Activated T-helper 2 cell treated with anti-CD3 and anti-CD28 coated beads, Interferon-gamma antibody, Interleukin-2, Interleukin-4, amounts not matched to agents 10 μg/mL and 5 μg/mL and 100 μg/mL, durations not matched to agents 14 hours and 24 hours and 36 hours (primary cell): ENCODE measurements at regions not wholly inside any gene's neighbourhood (a gene's known extent, or its start where the extent isn't known, plus 50 kb on each side); places are given as distances from the start of the nearest gene placed in this dataset.
A peak's percentile ranks its signal among the peaks of the same experiment; 100 is the strongest.
"Not testable (repeated sequence)": the region's sequence is repeated elsewhere in the genome, so short reads cannot be mapped to it uniquely, and the experiment has no call there.

Experiments used
- DNase-seq: peaks from one replicate; pipeline ENCODE4 v3.0.0; 2021; ENCODE audit warnings: low spot score
- H3K27ac Mint-ChIP-seq: one replicate; pipeline ENCODE4 v1.8.0; 2021; ENCODE audit warnings: mixed read lengths
- H3K27me3 Mint-ChIP-seq: one replicate; pipeline ENCODE4 v1.8.0; 2021; ENCODE audit warnings: low read depth, mixed read lengths
- H3K36me3 Mint-ChIP-seq: one replicate; pipeline ENCODE4 v1.8.0; 2021; ENCODE audit warnings: low read depth, mixed read lengths
- H3K4me1 Mint-ChIP-seq: one replicate; pipeline ENCODE4 v1.8.0; 2021; ENCODE audit warnings: low read depth, mixed read lengths
- H3K4me3 Mint-ChIP-seq: one replicate; pipeline ENCODE4 v1.8.0; 2021; ENCODE audit warnings: low read depth, mild to moderate bottlenecking, moderate library complexity, mixed read lengths
- H3K9me3 Mint-ChIP-seq: one replicate; pipeline ENCODE4 v1.8.0; 2021; ENCODE audit warnings: mixed read lengths
- intact Hi-C: fragments of 100-400 bp; cut with micrococcal nuclease; formaldehyde crosslinking; loops from one replicate; pipeline ENCODE4 v1.15.1; 2023

GRCh38 chr9:86585422-86586143 is 231.4 kb upstream of the TUT7 start:
- intact Hi-C loops, result no loop called here
- H3K4me3 Mint-ChIP-seq, result peak overlapping the region; percentile 47
- no peaks in the 10 kb centered on the region for H3K9me3 Mint-ChIP-seq
- no peaks in the 10 kb centered on the region for H3K4me1 Mint-ChIP-seq
- H3K36me3 Mint-ChIP-seq, result no peaks in the 10 kb centered on the region
- no peak overlapping the region for H3K27ac Mint-ChIP-seq
- DNase-seq, result no peak
- no peaks in the 10 kb centered on the region for H3K27me3 Mint-ChIP-seq

GRCh38 chr9:86580688-86581087 is 226.5 kb upstream of the TUT7 start:
- no peak overlapping the region for H3K27ac Mint-ChIP-seq
- no peaks in the 10 kb centered on the region for H3K27me3 Mint-ChIP-seq

GRCh38 chr9:86578722-86579121 is 224.5 kb upstream of the TUT7 start:
- intact Hi-C loops, result no loop called here

More at GRCh38 chr9:86580688-86581087, 226.5 kb upstream of the TUT7 start:
- no peak for DNase-seq
- Mint-ChIP-seq H3K36me3 (no peaks in the 10 kb centered on the region), H3K9me3 (no peaks in the 10 kb centered on the region), H3K4me3 (no peak overlapping the region), H3K4me1 (no peaks in the 10 kb centered on the region)
- intact Hi-C loops, result no loop called here

GRCh38 chr9:86577420-86578333 is 223.5 kb upstream of the TUT7 start:
- Mint-ChIP-seq H3K4me3 (no peak overlapping the region), H3K27ac (no peak overlapping the region), H3K4me1 (no peaks in the 10 kb centered on the region), H3K27me3 (no peaks in the 10 kb centered on the region), H3K36me3 (no peaks in the 10 kb centered on the region), H3K9me3 (no peaks in the 10 kb centered on the region)
- intact Hi-C loops, result no loop called here
- DNase-seq, result no peak

More at GRCh38 chr9:86578722-86579121, 224.5 kb upstream of the TUT7 start:
- no peak overlapping the region for H3K27ac Mint-ChIP-seq
- no peaks in the 10 kb centered on the region for H3K36me3 Mint-ChIP-seq
- DNase-seq, result no peak
- no peaks in the 10 kb centered on the region for H3K4me1 Mint-ChIP-seq
- H3K4me3 Mint-ChIP-seq, result no peak overlapping the region
- no peaks in the 10 kb centered on the region for H3K27me3 Mint-ChIP-seq
- no peaks in the 10 kb centered on the region for H3K9me3 Mint-ChIP-seq

- no peaks in the 10 kb centered on the region for H3K4me1 Mint-ChIP-seq
Measured at GRCh38 chr9:86575825-86576525, 221.8 kb upstream of the TUT7 start.

GRCh38 chr9:86575137-86575536 is 220.9 kb upstream of the TUT7 start:
- intact Hi-C loops, result no loop called here
- no peak overlapping the region for H3K27ac Mint-ChIP-seq
- H3K4me3 Mint-ChIP-seq, result no peak overlapping the region

More at GRCh38 chr9:86575825-86576525, 221.8 kb upstream of the TUT7 start:
- H3K9me3 Mint-ChIP-seq, result no peaks in the 10 kb centered on the region
- no peak overlapping the region for H3K4me3 Mint-ChIP-seq
- no peaks in the 10 kb centered on the region for H3K36me3 Mint-ChIP-seq
- no peaks in the 10 kb centered on the region for H3K27me3 Mint-ChIP-seq
- DNase-seq, result no peak
- H3K27ac Mint-ChIP-seq, result no peak overlapping the region
- intact Hi-C loops, result no loop called here

GRCh38 chr9:86573886-86574285 is 219.7 kb upstream of the TUT7 start:
- H3K27ac Mint-ChIP-seq, result no peak overlapping the region
- no peaks in the 10 kb centered on the region for H3K4me1 Mint-ChIP-seq
- intact Hi-C loops, result no loop called here
- H3K4me3 Mint-ChIP-seq, result no peak overlapping the region
- no peaks in the 10 kb centered on the region for H3K36me3 Mint-ChIP-seq
- no peaks in the 10 kb centered on the region for H3K9me3 Mint-ChIP-seq
- DNase-seq, result no peak
- H3K27me3 Mint-ChIP-seq, result no peaks in the 10 kb centered on the region

More at GRCh38 chr9:86575137-86575536, 220.9 kb upstream of the TUT7 start:
- Mint-ChIP-seq H3K9me3 (no peaks in the 10 kb centered on the region), H3K27me3 (no peaks in the 10 kb centered on the region), H3K4me1 (no peaks in the 10 kb centered on the region), H3K36me3 (no peaks in the 10 kb centered on the region)
- no peak for DNase-seq

- no peak for DNase-seq
- no peak overlapping the region for H3K4me3 Mint-ChIP-seq
- H3K27ac Mint-ChIP-seq, result no peak overlapping the region
- H3K9me3 Mint-ChIP-seq, result no peaks in the 10 kb centered on the region
- no peaks in the 10 kb centered on the region for H3K4me1 Mint-ChIP-seq
- no peaks in the 10 kb centered on the region for H3K27me3 Mint-ChIP-seq
- H3K36me3 Mint-ChIP-seq, result no peaks in the 10 kb centered on the region
- intact Hi-C loops, result no loop called here
Measured at GRCh38 chr9:86572904-86573303, 218.7 kb upstream of the TUT7 start.

- H3K27ac Mint-ChIP-seq, H3K27me3 Mint-ChIP-seq, intact Hi-C loops, H3K36me3 Mint-ChIP-seq, DNase-seq, H3K4me1 Mint-ChIP-seq, H3K4me3 Mint-ChIP-seq, H3K9me3 Mint-ChIP-seq: not testable (repeated sequence)
Measured at GRCh38 chr9:86565603-86566002, 211.4 kb upstream of the TUT7 start.

- Mint-ChIP-seq H3K9me3 (peaks cover 4% of the 10 kb centered on the region), H3K27ac (no peak overlapping the region)
- intact Hi-C loops, result no loop called here
Measured at GRCh38 chr9:86563936-86564335, 209.7 kb upstream of the TUT7 start.

GRCh38 chr9:86563350-86563749 is 209.1 kb upstream of the TUT7 start:
- H3K27me3 Mint-ChIP-seq, result no peaks in the 10 kb centered on the region
- no peaks in the 10 kb centered on the region for H3K36me3 Mint-ChIP-seq
- no peak for DNase-seq
- peaks cover 4% of the 10 kb centered on the region for H3K9me3 Mint-ChIP-seq
- no peak overlapping the region for H3K27ac Mint-ChIP-seq
- H3K4me1 Mint-ChIP-seq, result no peaks in the 10 kb centered on the region
- H3K4me3 Mint-ChIP-seq, result no peak overlapping the region
- intact Hi-C loops, result no loop called here

More at GRCh38 chr9:86563936-86564335, 209.7 kb upstream of the TUT7 start:
- no peaks in the 10 kb centered on the region for H3K4me1 Mint-ChIP-seq
- no peaks in the 10 kb centered on the region for H3K36me3 Mint-ChIP-seq
- no peak for DNase-seq
- H3K27me3 Mint-ChIP-seq, result no peaks in the 10 kb centered on the region
- no peak overlapping the region for H3K4me3 Mint-ChIP-seq

- no peak for DNase-seq
- H3K36me3 Mint-ChIP-seq, result no peaks in the 10 kb centered on the region
- H3K27ac Mint-ChIP-seq, result no peak overlapping the region
- intact Hi-C loops, result no loop called here
- H3K4me3 Mint-ChIP-seq, result no peak overlapping the region
- peaks cover 4% of the 10 kb centered on the region for H3K9me3 Mint-ChIP-seq
- H3K27me3 Mint-ChIP-seq, result no peaks in the 10 kb centered on the region
- no peaks in the 10 kb centered on the region for H3K4me1 Mint-ChIP-seq
Measured at GRCh38 chr9:86562691-86563090, 208.5 kb upstream of the TUT7 start.
